ENCODE measurements at regions not wholly inside any gene's neighbourhood (a gene's known extent, or its start where the extent isn't known, plus 50 kb on each side); places are given as distances from the start of the nearest gene placed in this dataset.
"Not testable (repeated sequence)": the region's sequence is repeated elsewhere in the genome, so short reads cannot be mapped to it uniquely, and the experiment has no call there.

- no peak overlapping the region for H3K4me3 ChIP-seq (replicated peaks; ENCODE audit: low read depth, low read length)
- DNase-seq (ENCODE audit: low read depth), result no peak
- TF ChIP-seq, protein P1, sequence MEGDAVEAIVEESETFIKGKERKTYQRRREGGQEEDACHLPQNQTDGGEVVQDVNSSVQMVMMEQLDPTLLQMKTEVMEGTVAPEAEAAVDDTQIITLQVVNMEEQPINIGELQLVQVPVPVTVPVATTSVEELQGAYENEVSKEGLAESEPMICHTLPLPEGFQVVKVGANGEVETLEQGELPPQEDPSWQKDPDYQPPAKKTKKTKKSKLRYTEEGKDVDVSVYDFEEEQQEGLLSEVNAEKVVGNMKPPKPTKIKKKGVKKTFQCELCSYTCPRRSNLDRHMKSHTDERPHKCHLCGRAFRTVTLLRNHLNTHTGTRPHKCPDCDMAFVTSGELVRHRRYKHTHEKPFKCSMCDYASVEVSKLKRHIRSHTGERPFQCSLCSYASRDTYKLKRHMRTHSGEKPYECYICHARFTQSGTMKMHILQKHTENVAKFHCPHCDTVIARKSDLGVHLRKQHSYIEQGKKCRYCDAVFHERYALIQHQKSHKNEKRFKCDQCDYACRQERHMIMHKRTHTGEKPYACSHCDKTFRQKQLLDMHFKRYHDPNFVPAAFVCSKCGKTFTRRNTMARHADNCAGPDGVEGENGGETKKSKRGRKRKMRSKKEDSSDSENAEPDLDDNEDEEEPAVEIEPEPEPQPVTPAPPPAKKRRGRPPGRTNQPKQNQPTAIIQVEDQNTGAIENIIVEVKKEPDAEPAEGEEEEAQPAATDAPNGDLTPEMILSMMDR (IDR thresholded peaks at IDR 0.05; ENCODE audit: low read length, missing control alignments), result no peak
These were observed 137.6 kb upstream of the PEG3 start for GRCh38 chr19:56978023-56978565.

DNA sequence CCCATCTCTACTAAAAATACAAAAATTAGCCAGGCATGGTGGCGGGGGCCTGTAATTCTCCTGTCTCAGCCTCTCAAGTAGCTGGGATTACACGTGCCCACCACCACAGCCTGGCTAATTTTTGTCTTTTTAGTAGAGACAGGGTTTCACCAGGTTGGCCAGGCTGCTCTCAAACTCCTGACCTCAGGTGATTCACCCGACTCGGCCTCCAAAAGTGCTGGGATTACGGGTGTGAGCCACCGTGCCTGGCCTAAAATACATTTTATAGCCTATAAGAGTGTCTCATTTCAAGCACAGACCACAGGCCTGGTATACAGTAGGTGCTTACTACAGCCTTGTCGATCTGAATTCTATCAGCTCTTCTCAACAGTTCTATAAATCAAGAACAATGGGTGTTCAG is 139.5 kb upstream of the USP29 start:
- not testable (repeated sequence) for DNase-seq (ENCODE audit: low read depth); H3K4me3 ChIP-seq (replicated peaks; ENCODE audit: low read depth, low read length)

DNA sequence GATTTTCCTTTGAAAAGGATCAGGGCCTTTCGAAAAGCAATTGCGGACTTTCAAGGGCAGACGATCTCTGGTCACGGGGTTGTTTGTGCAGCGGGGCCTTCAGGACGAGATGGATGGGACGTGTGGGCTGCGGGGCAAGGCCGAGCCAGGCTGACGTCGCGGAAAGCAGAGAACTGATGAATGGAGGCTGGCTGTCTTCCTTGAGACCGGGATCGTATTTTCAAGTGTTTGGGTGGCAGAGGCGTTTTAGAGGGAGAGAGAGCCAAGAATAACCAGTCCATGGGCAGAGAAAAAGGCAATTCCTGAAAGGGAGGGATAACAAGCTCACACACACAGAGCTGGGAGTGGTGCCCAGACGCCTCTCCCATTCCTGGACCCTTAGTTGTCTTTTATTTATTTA is 138.9 kb upstream of the USP29 start:
- H3K4me3 ChIP-seq (replicated peaks; ENCODE audit: low read depth, low read length), result no peak overlapping the region
- no peak for DNase-seq (ENCODE audit: low read depth)
- TF ChIP-seq, protein P1 (IDR thresholded peaks at IDR 0.05; ENCODE audit: low read length, missing control alignments), result no peak

DNA sequence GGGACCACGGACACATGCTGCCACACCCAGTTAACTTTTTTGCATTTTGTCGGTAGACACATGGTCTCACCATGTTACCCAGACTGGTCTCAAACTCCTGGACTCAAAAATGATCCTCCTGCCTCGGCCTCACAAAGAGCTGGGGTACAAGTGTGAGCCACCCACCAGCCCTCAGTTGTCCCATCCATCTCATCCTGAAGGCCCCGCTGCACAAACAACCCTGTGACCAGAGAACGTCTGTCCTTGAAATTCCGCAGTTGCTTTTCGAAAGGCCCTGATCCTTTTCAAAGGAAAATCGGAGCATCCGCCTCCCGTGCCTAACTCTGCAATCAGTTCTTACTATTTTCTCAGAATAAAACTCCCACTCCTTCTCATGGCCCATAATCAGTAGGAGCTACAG is 138.3 kb upstream of the USP29 start:
- DNase-seq (ENCODE audit: low read depth); H3K4me3 ChIP-seq (replicated peaks; ENCODE audit: low read depth, low read length): not testable (repeated sequence)

DNA sequence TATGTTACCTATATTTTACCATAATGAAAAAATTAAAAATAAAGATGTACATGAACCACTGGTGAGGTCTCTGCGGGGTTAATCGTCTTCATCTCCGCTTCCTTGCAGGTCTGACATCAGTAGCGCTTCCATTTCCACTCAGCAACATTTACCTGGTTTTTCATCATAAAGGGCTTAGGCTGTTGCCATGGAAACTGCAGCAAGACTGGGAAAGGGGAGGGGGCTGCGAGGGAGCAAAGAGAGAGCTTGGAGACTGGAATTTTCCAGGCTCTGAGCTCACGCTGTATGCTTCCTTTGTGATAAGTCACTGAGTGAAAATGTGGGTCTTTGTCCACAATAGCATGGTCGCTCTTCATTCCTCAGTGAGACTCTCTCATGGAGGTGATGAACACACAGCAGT is 136.6 kb upstream of the USP29 start:
- no peak overlapping the region for H3K4me3 ChIP-seq (replicated peaks; ENCODE audit: low read depth, low read length)
- no peak for DNase-seq (ENCODE audit: low read depth)
- TF ChIP-seq, protein P1 (IDR thresholded peaks at IDR 0.05; ENCODE audit: low read length, missing control alignments), result no peak

GRCh38 chr19:56983804-56984203 is 136.0 kb upstream of the USP29 start:
- no peak overlapping the region for H3K4me3 ChIP-seq (replicated peaks; ENCODE audit: low read depth, low read length)
- DNase-seq (ENCODE audit: low read depth), result no peak
- TF ChIP-seq, protein P1 (IDR thresholded peaks at IDR 0.05; ENCODE audit: low read length, missing control alignments), result no peak

- TF ChIP-seq, protein P1 (IDR thresholded peaks at IDR 0.05; ENCODE audit: low read length, missing control alignments), result no peak
- no peak for DNase-seq (ENCODE audit: low read depth)
- H3K4me3 ChIP-seq (replicated peaks; ENCODE audit: low read depth, low read length), result no peak overlapping the region
These were observed 133.4 kb upstream of the USP29 start for GRCh38 chr19:56986386-56986785.

- no peak overlapping the region for H3K4me3 ChIP-seq (replicated peaks; ENCODE audit: low read depth, low read length)
- no peak for DNase-seq (ENCODE audit: low read depth)
- TF ChIP-seq, protein P1 (IDR thresholded peaks at IDR 0.05; ENCODE audit: low read length, missing control alignments), result no peak
These were observed 132.6 kb upstream of the USP29 start for GRCh38 chr19:56987184-56987583.

Measured in fibroblast of pulmonary artery (primary cell).